Fibroblast of lung (primary cell): ENCODE measurements at regions not wholly inside any gene's neighbourhood (a gene's known extent, or its start where the extent isn't known, plus 50 kb on each side); places are given as distances from the start of the nearest gene placed in this dataset.

Source experiments
- DNase-seq, 2 donors: peaks; one replicate each; pipeline versions ENCODE4 v3.0.0 to v3.0.0-alpha.2; 2010; ENCODE audit warnings: low read depth in 2 of 2
- H2AFZ ChIP-seq: 2 replicates; pipeline ENCODE4 v1.5.1; 2012; ENCODE audit warnings: low read length, control low read depth, inconsistent platforms
- H3K27ac ChIP-seq: 2 replicates; pipeline ENCODE4 v1.5.1; 2011; ENCODE audit warnings: low read length, control low read depth; ENCODE audit not compliant: insufficient read depth
- H3K27me3 ChIP-seq: 2 replicates; pipeline ENCODE4 v1.5.1; 2011; ENCODE audit warnings: mild to moderate bottlenecking, low read length; ENCODE audit not compliant: control insufficient read depth, insufficient read depth
- H3K36me3 ChIP-seq: 2 replicates; pipeline ENCODE4 v1.5.1; 2011; ENCODE audit warnings: low read length; ENCODE audit not compliant: control insufficient read depth, insufficient read depth
- H3K4me1 ChIP-seq: 2 replicates; pipeline ENCODE4 v1.5.1; 2011; ENCODE audit warnings: low read length; ENCODE audit not compliant: control insufficient read depth, insufficient read depth; ENCODE audit errors: extremely low read depth
- H3K4me2 ChIP-seq: 2 replicates; pipeline ENCODE4 v1.5.1; 2011; ENCODE audit warnings: low read length, control low read depth; ENCODE audit not compliant: insufficient read depth; ENCODE audit errors: extremely low read depth
- H3K4me3 ChIP-seq, 4 experiments: fragments of 200-600 bp in 1 of 4; sonication (generic) in 1 of 4; replicated peaks in 1 of 4; 2 replicates each; pipeline ENCODE4 v1.5.1; 2011 to 2016; ENCODE audit warnings: low read length in 4 of 4, low read depth in 3 of 4, mild to moderate bottlenecking in 3 of 4, control low read depth in 2 of 4, inconsistent platforms in 1 of 4, mixed read lengths in 1 of 4; ENCODE audit not compliant: insufficient read depth in 1 of 4; ENCODE audit errors: control extremely low read depth in 1 of 4
- H3K79me2 ChIP-seq: 2 replicates; pipeline ENCODE4 v1.5.1; 2012; ENCODE audit warnings: mild to moderate bottlenecking, low read length, inconsistent platforms; ENCODE audit not compliant: control insufficient read depth, insufficient read depth
- H3K9ac ChIP-seq: 2 replicates; pipeline ENCODE4 v1.5.1; 2011; ENCODE audit warnings: mild to moderate bottlenecking, low read length, control low read depth; ENCODE audit not compliant: insufficient read depth
- H3K9me3 ChIP-seq: 2 replicates; pipeline ENCODE4 v1.5.1; 2012; ENCODE audit warnings: low read depth, low read length; ENCODE audit not compliant: control insufficient read depth, insufficient read depth
- H4K20me1 ChIP-seq: 2 replicates; pipeline ENCODE4 v1.5.1; 2011; ENCODE audit warnings: low read length; ENCODE audit not compliant: control insufficient read depth, insufficient read depth; ENCODE audit errors: extremely low read depth
- EZH2 ChIP-seq: IDR thresholded peaks from 2 replicates; pipeline ENCODE4 v1.5.1; 2012; ENCODE audit warnings: low read length, control low read depth, mild to moderate bottlenecking; ENCODE audit errors: missing control alignments
- TF ChIP-seq, protein P1 (sequence below), 2 donors: IDR thresholded peaks in 1 of 2; conservative IDR thresholded peaks in 1 of 2; 1 replicate in 1 of 2; 2 replicates in 1 of 2; pipeline ENCODE4 v1.5.1; 2011 to 2012; ENCODE audit warnings: low read length in 2 of 2, control low read depth in 1 of 2, inconsistent platforms in 1 of 2, low read depth in 1 of 2, mild to moderate bottlenecking in 1 of 2

DNA sequence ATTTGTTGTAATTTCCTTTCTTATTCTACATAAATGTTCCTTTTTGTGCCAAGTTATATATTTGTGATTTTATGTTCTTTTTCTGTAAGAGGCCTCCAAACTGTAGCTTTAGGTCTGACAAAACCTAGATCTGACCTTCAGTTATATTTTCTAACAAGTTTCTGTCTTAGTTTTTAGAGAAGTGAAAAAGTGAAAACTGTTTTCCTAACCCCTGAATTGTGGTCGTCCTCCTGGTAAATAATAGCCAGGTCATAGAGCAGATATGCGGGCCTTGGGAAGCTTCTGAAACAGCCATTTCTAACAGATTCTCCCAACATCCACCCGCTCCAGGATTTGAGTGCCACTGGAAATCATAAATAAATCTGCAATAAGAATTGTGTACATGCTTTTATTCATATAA is 398.4 kb upstream of the CWC22 start:
- no peaks in the 10 kb centered on the region for H3K9me3 ChIP-seq
- no peaks in the 10 kb centered on the region for H3K36me3 ChIP-seq
- H3K9ac ChIP-seq: no peak overlapping the region
- H3K79me2 ChIP-seq: no peaks in the 10 kb centered on the region
- no peaks in the 10 kb centered on the region for H3K4me1 ChIP-seq
- no peaks in the 10 kb centered on the region for H3K27me3 ChIP-seq
- H2AFZ ChIP-seq: no peak overlapping the region
- no peak for DNase-seq
- H3K4me2 ChIP-seq: no peak overlapping the region
- H4K20me1 ChIP-seq: no peaks in the 10 kb centered on the region
- TF ChIP-seq EZH2: no peak
- TF ChIP-seq, protein P1, sequence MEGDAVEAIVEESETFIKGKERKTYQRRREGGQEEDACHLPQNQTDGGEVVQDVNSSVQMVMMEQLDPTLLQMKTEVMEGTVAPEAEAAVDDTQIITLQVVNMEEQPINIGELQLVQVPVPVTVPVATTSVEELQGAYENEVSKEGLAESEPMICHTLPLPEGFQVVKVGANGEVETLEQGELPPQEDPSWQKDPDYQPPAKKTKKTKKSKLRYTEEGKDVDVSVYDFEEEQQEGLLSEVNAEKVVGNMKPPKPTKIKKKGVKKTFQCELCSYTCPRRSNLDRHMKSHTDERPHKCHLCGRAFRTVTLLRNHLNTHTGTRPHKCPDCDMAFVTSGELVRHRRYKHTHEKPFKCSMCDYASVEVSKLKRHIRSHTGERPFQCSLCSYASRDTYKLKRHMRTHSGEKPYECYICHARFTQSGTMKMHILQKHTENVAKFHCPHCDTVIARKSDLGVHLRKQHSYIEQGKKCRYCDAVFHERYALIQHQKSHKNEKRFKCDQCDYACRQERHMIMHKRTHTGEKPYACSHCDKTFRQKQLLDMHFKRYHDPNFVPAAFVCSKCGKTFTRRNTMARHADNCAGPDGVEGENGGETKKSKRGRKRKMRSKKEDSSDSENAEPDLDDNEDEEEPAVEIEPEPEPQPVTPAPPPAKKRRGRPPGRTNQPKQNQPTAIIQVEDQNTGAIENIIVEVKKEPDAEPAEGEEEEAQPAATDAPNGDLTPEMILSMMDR (conservative IDR thresholded peaks at IDR 0.05 in 1 of 2, IDR thresholded peaks at IDR 0.05 in 1 of 2; ENCODE audit: low read depth in 1 of 2, low read length in 2 of 2): no peak
- no peak overlapping the region for H3K4me3 ChIP-seq
- H3K27ac ChIP-seq: no peak overlapping the region

DNA sequence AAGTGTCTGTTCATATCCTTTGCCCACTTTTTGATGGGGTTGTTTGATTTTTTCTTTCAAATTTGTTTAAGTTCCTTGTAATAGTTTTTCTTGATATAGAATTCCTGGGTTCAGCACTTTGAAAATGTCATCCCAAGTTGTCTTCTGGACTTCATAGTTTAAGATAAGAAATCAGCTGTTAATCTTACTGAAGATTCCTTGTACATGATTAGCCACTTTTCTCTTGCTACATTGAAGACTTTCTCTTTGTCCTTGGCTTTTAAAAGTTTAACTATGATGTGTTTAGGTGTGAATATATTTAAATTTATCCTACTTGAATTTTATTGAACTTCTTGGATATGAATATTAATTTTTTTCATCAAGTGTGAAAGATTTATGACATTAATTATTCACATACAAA is 387.2 kb upstream of the CWC22 start:
- no peak overlapping the region for H3K4me3 ChIP-seq
- H3K79me2 ChIP-seq: no peaks in the 10 kb centered on the region
- no peaks in the 10 kb centered on the region for H3K9me3 ChIP-seq
- no peak overlapping the region for H3K4me2 ChIP-seq
- no peaks in the 10 kb centered on the region for H3K36me3 ChIP-seq
- peak in 1 of 2 donors; percentile 12 for DNase-seq
- H3K27ac ChIP-seq: no peak overlapping the region
- H3K9ac ChIP-seq: no peak overlapping the region
- no peaks in the 10 kb centered on the region for H3K4me1 ChIP-seq
- no peaks in the 10 kb centered on the region for H3K27me3 ChIP-seq
- H4K20me1 ChIP-seq: no peaks in the 10 kb centered on the region
- H2AFZ ChIP-seq: no peak overlapping the region
- TF ChIP-seq, protein P1 (conservative IDR thresholded peaks at IDR 0.05 in 1 of 2, IDR thresholded peaks at IDR 0.05 in 1 of 2; ENCODE audit: low read depth in 1 of 2, low read length in 2 of 2): no peak
- no peak for TF ChIP-seq EZH2

- Histone ChIP-seq H3K27me3 (no peaks in the 10 kb centered on the region), H3K9ac (no peak overlapping the region), H3K9me3 (no peaks in the 10 kb centered on the region), H2AFZ (no peak overlapping the region), H3K4me1 (no peaks in the 10 kb centered on the region), H3K4me3 (no peak overlapping the region), H3K79me2 (no peaks in the 10 kb centered on the region), H3K36me3 (no peaks in the 10 kb centered on the region), H3K4me2 (no peak overlapping the region), H3K27ac (no peak overlapping the region), H4K20me1 (no peaks in the 10 kb centered on the region)
- no peak for TF ChIP-seq EZH2
- TF ChIP-seq, protein P1 (conservative IDR thresholded peaks at IDR 0.05 in 1 of 2, IDR thresholded peaks at IDR 0.05 in 1 of 2; ENCODE audit: low read depth in 1 of 2, low read length in 2 of 2): no peak
- peak; percentile 92 to 94 for DNase-seq
Observed at GRCh38 chr2:180385601-180386201, 378.6 kb upstream of the CWC22 start.
